ENCODE measurements at regions not wholly inside any gene's neighbourhood (a gene's known extent, or its start where the extent isn't known, plus 50 kb on each side); places are given as distances from the start of the nearest gene placed in this dataset.

DNA sequence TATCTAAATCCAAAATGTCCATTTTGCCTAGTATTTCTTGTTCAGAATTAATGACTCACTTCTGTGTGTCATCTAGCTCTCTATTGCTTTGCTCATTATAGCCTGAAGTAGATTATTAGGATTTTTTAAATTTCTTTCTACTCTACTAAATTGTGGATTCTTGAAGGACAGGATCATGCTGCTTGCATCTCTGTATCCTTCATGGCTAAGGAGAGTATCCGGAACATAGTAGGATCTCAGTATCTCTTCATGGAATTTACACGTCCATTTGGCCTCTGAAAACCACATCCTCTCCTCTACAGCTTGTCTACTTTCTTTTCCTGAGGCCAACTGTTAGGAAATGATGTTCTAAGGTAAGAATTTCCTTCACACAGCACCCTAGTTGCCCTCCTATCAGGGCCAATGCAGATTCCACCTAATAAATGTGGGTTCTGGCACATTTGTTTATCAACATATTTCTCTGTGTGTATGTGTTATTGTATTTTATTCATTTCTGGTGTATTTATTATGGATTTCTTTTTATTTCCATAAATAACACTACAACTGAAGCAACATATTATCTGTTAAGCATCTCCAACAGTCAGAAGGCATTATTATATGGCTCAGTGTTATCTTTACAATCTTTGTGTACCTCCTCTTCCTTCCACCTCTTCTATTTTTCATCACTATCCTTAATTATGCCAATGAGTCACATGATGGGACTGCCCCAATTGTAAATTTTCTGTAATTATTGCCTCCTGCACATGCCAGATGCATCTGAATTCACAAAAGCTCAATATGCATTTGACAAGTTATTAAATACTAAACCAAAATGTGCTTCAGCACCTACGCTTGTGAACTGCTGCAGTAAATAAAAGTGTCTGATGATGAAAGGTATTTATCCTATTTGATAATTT, 557.8 kb upstream of the TLE4 start:
- TF ChIP-seq GATA2 (IDR thresholded peaks at IDR 0.05; ENCODE audit: low read depth, low read length), result no peak
- no peak for TF ChIP-seq GATA3 (IDR thresholded peaks at IDR 0.05; ENCODE audit: low read depth, low read length)

DNA sequence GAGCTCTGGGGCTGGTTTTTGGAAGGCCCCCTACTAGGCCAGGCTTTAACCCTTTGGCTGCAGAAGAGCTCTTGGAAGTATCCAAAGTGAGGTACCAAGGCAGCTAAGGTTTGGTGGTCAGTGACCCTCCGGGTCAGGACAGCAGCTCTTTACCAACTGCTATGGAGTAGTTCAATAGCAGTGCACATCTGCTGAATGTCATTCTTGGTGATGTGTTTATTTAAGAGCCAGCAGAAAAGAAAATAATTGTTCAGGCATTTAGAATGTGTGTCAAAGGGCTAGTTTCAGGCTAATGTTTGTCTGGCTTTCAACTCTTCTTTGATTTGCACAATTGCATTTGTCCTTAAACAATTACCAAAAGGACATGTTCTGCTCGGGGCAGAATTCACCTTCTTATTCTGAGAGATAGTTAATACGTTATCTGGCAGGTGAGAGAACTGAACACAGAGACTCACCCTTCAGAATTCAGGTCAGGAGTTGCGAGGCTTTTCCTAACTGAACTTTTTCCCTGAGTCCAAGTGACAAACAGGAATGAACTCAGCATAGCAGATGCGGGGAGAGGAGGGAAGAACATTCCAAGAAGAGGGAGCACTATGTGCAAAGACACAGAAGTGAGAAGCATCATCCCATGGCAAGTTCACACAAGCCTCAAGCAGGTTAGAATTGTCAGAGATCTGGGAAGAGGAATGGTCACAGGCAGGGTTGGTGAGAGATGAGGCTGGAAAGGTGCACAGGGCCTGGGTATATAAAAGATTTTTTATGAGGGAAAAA, 556.7 kb upstream of the TLE4 start:
- TF ChIP-seq GATA3 (IDR thresholded peaks at IDR 0.05; ENCODE audit: low read depth, low read length) (no peak), GATA2 (IDR thresholded peaks at IDR 0.05; ENCODE audit: low read depth, low read length) (no peak)

DNA sequence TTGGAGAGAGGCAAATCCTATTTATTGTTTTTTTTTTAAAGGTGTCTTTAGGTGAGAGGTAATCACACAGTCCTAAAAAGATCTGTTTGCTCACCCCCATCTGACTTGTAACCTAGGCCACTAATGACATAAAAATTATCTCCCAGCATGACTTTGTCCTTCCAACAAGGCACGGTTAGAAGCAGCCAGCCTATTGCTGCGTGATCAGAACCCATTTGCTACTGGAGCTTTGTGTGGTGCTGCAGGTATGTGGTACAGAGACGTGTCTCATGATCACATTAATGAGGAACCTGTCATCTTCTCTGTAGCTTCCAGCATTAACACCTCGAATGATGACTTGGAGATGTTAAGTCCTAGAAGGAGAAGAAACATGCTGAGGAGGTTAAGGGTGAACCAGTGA, 555.8 kb upstream of the TLE4 start:
- TF ChIP-seq GATA2 (IDR thresholded peaks at IDR 0.05; ENCODE audit: low read depth, low read length), result no peak
- TF ChIP-seq GATA3 (IDR thresholded peaks at IDR 0.05; ENCODE audit: low read depth, low read length), result no peak

DNA sequence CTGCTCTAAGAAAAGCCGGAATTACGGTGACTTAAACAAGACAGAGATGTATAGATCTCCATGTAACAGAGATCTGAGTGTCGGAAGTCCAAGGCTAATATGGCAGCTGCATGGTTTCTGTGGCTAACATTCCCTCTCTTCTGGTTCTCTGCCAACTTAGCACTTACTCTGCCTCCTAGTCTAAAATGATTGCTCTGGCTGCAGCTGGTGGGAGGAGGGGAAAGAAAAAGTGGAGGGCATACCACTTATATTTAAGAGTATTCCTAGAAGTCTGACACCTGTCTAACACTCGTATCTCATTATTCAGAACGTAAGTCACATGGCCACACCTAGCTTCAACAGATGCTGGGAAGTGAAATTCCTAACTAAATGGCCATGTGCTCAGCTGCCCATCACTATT, 551.5 kb upstream of the TLE4 start:
- TF ChIP-seq GATA2 (IDR thresholded peaks at IDR 0.05; ENCODE audit: low read depth, low read length), result no peak
- TF ChIP-seq GATA3 (IDR thresholded peaks at IDR 0.05; ENCODE audit: low read depth, low read length), result no peak

DNA sequence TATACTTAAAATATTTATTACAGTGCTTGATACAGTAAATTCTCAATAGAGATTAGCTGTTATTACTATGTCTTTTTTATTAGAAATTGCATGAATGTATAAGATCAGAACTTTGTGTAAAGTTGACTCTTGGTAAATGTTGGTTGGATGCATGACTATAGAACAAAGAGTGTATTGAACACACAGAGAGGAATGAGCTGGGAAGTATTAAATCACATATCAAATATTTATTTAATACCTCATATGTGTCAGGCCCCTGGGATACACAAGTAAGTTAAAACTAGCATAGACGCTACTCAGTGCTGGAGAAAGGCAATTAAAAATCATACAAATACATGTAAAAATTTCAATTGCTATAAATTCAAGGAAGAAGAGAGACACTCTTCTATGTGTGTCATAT, 550.7 kb upstream of the TLE4 start:
- TF ChIP-seq GATA2 (IDR thresholded peaks at IDR 0.05; ENCODE audit: low read depth, low read length), result no peak
- TF ChIP-seq GATA3 (IDR thresholded peaks at IDR 0.05; ENCODE audit: low read depth, low read length), result no peak

DNA sequence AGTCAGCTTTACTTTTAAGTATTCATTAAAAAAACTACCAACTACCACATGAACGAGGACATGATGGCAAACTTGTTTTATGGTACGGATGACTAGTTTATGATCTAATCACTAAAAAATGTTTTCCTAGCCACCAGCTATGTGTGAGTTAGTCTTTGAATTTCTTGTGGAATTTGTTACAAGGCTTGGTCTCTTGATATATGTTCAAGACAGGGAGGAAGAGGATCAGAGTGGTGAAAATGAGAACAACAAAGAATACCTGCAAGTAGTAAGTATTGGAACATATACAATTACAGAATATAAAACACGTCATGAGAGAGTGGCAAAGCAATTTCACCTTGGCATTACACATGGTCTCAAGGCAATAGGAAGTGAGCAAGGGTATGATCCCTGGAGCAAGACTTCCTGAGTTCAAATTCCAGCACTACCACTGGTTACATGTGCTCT, 548.6 kb upstream of the TLE4 start:
- TF ChIP-seq GATA2 (IDR thresholded peaks at IDR 0.05; ENCODE audit: low read depth, low read length), result no peak
- no peak for TF ChIP-seq GATA3 (IDR thresholded peaks at IDR 0.05; ENCODE audit: low read depth, low read length)

DNA sequence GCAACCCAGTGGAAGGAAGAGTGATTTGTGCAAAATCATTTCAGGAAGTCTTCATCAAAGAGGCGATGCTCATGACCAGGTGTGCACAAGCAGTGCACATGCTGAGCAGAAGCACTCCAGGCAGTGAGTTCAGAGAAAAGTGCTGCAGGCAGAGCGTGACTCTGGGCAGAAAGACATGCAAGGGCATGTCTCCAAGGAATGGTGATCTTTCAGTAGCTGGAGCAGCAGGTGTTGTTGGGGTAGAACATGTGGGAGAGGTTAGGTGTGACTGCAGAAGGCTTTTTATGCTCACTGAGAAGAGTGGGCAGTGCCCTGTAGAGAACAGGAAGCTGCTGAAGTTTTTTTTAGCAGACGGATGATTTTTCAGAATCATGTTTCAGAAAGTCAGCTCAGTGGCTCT, 545.4 kb upstream of the TLE4 start:
- TF ChIP-seq GATA2 (IDR thresholded peaks at IDR 0.05; ENCODE audit: low read depth, low read length), result no peak
- TF ChIP-seq GATA3 (IDR thresholded peaks at IDR 0.05; ENCODE audit: low read depth, low read length), result no peak

DNA sequence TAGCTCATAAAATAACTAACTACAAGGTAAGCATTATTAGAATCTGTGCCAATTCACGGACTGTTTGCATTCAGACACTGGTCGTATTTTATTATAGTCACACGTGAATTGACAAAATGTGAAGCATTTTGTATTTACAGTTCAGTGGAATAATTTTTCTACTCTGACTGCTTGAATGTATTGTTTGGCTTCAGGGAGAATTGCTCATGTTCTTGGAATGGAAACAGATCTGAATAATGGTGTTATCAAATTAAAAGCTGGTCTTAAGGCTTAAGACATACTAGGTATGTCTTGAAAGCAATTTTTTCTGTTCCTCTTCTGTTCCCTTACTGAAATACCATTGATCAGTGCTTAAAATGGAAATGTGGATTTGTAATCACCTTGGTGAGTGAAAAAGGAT, 543.7 kb upstream of the TLE4 start:
- TF ChIP-seq GATA3 (IDR thresholded peaks at IDR 0.05; ENCODE audit: low read depth, low read length) (no peak), GATA2 (IDR thresholded peaks at IDR 0.05; ENCODE audit: low read depth, low read length) (no peak)

DNA sequence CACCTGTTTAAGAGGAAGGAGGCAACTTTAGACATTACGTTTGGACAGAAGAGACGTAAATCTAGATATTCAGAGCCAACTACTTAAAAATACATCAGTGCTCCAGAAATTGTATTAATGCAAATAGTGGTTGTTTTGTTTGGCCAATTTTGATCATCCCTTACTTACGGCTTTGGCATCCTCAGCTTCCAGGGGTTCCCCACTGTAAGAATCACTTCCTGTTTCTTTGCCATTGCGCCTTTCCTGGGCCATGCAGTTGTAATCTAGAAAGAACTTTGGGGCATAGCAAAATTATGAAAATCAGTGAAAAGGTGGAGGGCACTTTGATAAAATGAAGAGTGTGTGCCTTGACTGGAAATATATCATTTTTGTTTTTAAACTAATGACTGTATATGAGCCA, 537.2 kb upstream of the TLE4 start:
- TF ChIP-seq GATA3 (IDR thresholded peaks at IDR 0.05; ENCODE audit: low read depth, low read length) (no peak), GATA2 (IDR thresholded peaks at IDR 0.05; ENCODE audit: low read depth, low read length) (no peak)

DNA sequence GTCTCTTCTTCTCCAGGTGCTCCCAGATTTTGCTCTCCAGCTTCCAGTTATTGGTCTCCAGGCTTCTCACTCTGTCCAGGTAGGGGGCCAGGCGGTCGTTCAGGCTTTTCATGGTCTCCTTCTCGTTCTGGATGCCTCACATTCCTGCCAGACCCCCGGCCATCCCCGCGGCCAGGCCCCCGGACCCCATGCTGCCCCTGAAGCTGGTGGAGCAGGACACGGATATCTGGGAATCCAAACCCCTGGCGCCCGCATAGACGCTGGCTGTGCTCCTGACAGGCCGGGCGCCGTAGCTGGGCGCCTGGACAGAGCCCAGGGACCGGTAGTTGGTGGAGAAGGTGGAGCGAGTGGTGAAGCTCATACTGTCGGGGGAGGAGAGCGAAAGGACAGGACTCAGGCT, 534.4 kb upstream of the TLE4 start:
- no peak for TF ChIP-seq GATA3 (IDR thresholded peaks at IDR 0.05; ENCODE audit: low read depth, low read length)
- TF ChIP-seq GATA2 (IDR thresholded peaks at IDR 0.05; ENCODE audit: low read depth, low read length), result no peak

DNA sequence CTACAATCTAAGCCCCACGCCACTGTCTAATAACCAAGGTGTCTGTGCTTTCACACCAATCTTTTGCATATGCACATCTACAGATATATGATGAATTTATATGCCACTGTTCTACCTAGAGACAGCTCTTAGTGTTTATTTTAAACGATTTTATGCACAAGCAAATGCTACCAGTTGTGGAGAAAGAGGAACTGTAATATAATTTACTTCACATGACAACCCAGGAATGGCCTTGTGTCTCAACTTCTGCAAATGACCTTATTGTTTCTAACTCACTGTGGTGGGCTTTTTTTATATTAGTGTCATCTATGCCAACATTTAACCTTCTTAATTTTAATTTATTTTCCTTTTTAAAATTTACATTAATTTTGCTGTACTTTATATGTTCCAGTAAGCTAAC, 531.1 kb upstream of the TLE4 start:
- TF ChIP-seq GATA3 (IDR thresholded peaks at IDR 0.05; ENCODE audit: low read depth, low read length), result no peak
- TF ChIP-seq GATA2 (IDR thresholded peaks at IDR 0.05; ENCODE audit: low read depth, low read length), result no peak

DNA sequence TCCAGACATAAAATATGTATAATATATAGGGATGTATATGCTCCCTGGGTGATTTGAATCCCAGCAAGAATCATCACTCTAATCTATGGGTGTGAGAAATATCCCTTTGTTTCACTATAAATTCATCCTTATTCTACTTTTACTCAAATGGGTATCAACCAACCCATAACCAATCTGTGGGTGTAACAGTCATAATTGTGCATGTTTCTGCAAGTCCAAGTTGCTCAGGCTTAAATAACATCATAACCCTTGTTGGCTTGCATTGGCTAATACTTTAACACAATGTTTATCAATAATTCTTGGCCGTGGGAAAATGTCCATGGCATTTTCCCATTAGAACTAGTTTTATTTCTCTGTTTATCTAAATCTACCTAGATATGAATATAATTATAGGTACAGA, 530.5 kb upstream of the TLE4 start:
- TF ChIP-seq GATA3 (IDR thresholded peaks at IDR 0.05; ENCODE audit: low read depth, low read length) (no peak), GATA2 (IDR thresholded peaks at IDR 0.05; ENCODE audit: low read depth, low read length) (no peak)

DNA sequence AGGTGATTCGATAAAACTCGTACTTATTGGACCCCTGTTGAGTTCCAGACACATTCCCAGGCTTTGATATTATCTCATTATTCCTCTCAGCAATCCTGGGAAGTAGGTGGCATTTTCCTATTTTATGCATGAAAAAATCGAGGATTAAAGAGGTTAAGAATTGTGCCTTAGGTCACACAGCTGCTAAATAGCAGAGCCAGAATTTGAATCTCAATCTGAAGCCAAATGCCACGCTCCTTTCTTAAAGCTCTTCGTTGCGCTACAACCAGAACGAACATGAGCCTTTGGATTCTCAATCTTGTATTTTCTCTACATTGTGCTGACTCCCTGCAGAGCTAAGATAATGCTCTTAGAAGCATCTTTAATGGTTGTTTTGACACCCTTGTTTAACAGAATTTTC, 527.8 kb upstream of the TLE4 start:
- TF ChIP-seq GATA2 (IDR thresholded peaks at IDR 0.05; ENCODE audit: low read depth, low read length) (peak; percentile 22; the same call in 1 of the 2 replicates), GATA3 (IDR thresholded peaks at IDR 0.05; ENCODE audit: low read depth, low read length) (peak; percentile 42; the same call in 1 of the 2 replicates)

DNA sequence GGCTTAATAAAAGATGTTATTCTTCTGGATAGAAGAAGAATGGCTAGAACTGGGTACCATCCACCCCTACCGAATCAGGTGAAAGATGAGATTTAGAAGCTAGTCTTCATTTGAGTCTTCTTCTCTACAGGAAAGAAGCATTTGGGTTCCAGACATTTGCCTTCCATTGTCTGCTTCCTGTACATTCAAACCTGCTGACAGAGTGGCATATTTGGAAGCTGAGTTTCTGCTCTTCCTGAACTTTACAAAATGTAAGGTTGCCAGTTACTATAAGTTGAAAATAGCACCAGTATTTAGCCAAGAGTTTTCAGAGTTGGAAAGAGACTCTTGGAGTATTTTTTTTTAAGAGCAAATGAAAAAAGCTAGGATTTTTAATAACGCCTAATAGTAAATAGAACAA, 525.4 kb upstream of the TLE4 start:
- TF ChIP-seq GATA3 (IDR thresholded peaks at IDR 0.05; ENCODE audit: low read depth, low read length) (no peak), GATA2 (IDR thresholded peaks at IDR 0.05; ENCODE audit: low read depth, low read length) (no peak)

DNA sequence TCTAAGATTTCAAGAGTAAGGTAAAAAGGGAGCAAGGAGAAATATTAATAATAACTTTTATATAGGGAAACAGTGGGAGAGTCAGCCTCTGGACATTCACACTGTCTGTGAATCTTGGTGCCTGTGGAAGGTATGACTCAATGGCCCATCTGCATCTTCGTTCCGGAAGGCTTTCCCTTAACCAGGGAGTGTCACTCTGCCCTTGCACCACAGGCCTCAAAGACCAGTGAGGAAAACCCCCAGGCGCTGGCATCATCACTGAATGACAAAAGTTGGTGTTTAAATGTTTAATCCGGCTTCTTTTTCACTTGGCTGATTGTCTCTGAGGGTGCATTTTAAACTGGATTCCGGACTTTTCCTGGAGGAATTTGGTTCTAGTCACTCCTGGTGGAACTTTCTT, 522.4 kb upstream of the TLE4 start:
- TF ChIP-seq GATA3 (IDR thresholded peaks at IDR 0.05; ENCODE audit: low read depth, low read length) (no peak), GATA2 (IDR thresholded peaks at IDR 0.05; ENCODE audit: low read depth, low read length) (no peak)

Measured in SH-SY5Y (cell line).